ENCODE measurements at regions not wholly inside any gene's neighbourhood (a gene's known extent, or its start where the extent isn't known, plus 50 kb on each side); places are given as distances from the start of the nearest gene placed in this dataset.

GRCh38 chr3:28743831-28744230 is 395.2 kb upstream of the AZI2 start:
- DNase-seq: no peak

DNA sequence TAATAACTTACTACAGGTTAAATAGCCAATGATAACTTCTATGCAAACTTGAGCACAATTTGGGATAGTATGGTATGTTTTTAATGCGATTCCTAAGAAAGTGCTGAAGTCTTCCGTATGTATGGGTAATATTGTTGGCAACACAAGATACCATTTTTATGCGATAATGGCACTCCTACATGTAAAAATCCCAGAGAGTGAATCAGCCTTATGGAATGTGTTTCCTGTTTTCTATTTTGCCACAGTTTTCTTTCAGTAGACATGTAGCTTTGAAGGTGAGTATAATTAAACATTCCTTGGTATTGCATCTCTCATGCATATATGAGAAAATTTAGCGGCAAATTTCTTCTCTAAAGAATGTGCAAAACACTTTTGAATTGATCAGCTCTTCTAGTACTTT is 396.8 kb upstream of the AZI2 start:
- no peak for DNase-seq

- DNase-seq: no peak
Observed at GRCh38 chr3:28745916-28746617, 397.4 kb upstream of the AZI2 start.

GRCh38 chr3:28746990-28747389 is 398.4 kb upstream of the AZI2 start:
- no peak for DNase-seq

DNA sequence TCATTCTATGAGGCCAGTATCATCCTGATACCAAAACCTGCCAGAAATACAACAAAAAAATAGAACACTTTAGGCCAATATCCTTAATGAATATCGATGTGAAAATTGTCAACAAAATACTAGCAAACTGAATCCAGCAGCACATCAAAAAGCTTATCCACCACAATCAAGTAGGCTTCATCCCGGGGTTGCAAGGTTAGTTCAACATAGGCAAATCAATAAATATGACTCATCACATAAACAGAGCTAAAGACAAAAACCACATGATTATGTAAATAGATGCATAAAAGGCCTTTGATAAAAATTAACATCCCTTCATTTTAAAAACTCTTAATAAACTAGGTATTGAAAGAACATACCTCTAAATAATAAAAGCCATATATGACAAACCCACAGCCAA is 403.2 kb upstream of the AZI2 start:
- no peak for DNase-seq

GRCh38 chr3:28752290-28752689 is 403.7 kb upstream of the AZI2 start:
- no peak for DNase-seq

DNA sequence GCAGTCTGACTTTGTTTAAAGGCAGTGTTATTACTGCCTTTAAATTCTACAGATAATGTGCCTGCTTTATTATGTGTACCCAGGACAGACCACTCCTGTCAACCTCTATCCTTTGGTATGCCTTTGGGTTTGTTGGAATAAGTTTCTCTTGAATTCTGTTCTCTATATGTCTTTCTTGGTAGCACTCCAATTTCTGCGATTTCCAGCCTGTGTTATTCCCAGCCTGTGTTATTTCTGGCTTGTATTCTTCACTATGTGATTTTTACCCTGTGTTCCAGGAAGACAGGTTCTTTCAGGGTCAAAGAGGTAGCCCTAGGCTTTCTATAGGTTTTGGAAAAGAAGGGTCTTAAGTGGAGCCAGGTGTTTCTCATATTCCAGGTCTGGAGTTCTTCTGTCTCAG is 407.4 kb upstream of the AZI2 start:
- DNase-seq: no peak

DNA sequence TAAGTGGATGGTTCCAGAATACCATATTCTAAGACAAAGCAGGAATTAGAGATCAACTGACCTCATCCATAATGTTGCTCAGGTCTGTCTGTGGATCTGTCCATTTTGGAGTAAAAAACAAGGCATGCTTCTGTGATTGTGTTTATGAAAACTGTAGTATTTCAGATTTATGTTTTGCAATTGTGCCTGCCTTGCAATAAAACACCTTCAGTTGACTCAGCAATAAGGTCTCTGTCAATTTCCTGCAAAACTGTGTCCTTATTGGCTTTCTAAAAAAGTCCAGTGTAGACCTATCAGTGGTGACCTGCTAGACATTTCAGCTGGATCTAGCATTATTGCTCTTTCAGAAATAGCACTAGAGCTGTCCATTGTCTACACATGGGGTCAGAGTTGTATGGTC is 409.5 kb upstream of the AZI2 start:
- DNase-seq: no peak

DNA sequence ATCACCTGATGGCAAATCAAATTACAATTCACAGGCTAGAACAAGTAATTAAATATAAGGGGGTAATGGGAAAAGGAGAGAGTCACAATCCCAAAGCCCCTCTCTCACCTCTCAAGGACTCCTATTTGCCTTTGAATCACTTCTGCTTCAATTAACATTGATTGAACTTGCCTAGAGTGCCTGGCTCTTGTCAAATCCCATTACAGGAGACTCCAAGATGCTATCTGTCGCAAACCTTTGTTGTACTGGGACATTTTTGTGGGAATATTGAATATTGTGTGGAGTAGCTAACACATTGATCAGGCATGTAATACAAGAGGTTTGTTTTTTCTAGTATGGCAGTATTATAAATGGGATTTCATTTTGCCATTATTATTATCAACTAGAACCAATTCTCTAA is 412.8 kb upstream of the AZI2 start:
- no peak for DNase-seq

DNA sequence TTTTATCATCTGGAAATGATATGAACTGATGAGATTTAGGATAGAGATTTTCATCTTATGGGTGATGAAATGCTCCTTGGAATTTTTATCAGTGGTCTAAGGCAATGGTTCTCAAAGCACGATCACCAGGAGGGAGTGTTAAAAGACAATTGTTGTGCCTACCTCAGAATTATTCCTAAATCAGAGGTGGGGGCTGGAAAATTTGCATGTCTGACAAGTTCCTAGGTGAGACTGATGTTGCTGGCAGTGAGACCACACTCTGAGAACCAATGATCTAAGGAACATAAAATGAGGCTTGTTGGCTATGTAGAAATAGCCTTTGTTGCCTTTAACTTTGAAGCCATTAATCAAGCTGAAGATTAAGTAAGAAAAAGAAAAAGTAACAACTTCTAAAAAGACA is 416.6 kb upstream of the AZI2 start:
- DNase-seq: no peak

DNA sequence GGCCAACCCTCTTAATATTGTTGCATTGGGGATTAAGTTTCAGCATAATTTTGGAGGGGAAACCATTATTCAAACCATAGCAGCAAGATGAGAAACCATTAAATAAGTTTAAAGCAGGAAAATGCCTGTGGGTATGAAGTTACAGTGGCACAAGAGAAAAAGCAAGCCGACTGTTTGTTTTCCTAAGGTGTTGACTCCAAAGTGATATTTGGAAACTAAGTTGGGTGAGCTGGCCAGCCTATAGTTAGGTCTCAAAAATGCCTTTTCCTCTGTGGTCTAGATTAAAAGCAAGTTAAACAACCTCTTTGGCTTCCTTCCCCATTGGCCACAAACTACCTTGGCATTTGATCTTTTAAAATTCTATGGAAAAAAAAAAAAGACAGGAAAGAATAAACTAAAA is 419.8 kb upstream of the AZI2 start:
- DNase-seq: no peak

DNA sequence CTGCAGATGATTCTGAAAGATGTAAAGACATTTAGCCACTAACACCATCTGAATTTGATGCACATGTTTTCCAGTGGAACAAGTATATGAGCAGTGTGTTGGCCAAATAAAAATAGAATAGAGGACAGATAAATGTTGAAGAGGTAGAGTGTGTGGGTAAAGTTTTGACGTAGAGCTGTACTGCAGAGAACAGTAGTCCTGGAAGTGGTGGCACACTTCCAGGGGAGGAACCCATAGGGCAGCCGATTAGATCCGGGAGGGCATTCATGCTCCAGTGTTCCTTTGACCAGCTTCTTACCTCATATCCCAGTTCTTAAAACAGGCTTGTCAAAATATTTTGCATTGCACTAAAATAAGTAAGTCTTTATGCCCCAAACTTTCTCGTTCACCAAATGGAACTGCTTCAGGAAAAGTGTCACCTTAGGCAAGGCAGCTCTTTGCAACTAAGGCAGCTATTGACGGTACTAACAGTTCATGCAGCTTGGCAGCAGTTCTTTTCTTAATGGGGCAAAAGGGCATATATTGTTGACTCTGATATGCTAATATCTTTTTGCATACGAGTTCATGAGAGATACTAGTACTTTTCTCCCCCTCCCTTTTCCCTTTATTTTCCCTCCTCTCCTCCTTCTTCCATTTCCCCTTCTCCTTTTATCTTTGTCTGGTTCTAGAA is 429.3 kb upstream of the AZI2 start:
- no peak for DNase-seq

DNA sequence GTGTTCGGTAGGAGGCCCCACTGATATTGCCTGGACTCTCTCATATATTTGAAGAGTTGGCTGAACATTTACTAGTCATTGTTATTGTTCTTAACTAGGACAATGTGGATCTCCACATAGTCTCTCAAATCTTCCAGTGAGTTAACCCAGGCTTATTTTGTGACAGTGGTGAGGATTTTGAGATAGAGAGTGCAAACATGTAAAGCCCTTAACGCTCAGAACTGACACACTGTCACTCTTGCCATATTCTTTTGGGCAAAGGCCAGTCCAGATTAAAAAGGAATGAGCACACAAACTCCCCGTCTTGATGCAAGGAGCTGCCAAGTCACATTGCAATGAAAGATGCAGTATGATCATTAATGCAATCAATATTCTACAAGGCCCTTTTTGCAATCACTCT is 431.9 kb upstream of the AZI2 start:
- no peak for DNase-seq

DNA sequence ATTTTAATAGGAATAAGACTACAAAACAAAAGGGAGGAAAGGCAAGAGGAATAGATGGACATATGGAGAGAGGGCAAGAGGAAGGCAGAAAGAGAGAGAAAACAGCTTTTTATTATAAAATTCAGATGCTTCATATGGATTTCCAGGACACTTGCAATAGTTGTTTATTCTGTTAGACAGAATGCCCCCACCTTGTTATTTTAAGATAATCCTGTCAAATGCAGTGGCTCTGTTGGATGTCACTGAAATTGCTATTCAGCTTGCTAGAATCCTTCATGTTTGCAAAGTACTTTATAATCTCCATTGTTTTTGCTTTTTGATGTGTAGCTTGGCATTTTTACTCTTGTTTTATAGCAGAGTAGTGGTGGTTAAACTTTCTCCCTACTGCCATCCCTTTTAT is 432.4 kb upstream of the AZI2 start:
- no peak for DNase-seq

GRCh38 chr3:28786446-28786845 is 437.8 kb upstream of the AZI2 start:
- no peak for DNase-seq

DNA sequence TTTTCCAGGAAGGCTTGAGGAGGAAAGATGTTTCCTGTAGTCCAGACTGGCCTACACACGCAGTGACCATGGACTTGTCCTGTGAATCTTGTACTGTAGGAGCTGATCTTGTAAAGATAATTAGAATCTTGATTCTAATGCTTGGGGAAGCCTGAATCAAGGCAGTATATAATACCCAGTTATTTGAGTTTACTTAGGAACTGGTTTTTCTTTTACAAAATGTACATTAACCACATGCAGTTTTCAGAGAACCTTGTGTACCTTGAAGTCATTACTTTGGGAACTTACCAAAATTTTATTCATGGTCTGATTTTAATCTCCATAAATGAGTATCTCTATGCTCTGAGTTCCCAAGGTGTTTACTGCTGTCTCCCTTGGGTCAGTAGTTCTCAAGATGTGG is 439.9 kb upstream of the AZI2 start:
- DNase-seq: no peak

DNA sequence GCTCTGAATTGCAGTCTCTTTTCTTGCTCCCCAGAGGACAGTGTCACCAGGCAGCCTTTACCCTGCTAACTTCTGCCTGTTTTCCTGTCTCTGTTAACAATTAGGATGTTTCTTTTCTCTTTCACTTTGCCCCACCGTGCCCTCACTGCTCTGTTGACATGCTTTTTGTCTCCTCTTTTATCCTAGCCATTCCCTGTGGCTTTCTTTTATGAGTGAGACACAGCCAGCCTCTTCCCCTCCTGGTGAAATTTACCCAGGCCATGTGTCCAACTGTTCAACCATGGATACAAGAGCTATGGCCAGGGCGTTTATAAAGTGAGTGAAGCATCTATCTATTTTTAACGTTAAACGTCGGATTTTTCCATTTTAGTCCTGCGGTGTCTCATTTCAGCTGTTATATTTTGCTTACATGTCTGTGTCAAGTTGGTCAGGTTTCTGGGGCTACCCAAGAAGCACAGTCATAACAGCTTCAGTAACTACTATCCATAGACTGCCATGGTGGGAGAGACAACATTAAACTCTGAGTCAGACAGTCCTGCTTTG is 443.2 kb upstream of the AZI2 start:
- DNase-seq: no peak

- no peak for DNase-seq
Observed at GRCh38 chr3:28792604-28793003, 444.0 kb upstream of the AZI2 start.

DNA sequence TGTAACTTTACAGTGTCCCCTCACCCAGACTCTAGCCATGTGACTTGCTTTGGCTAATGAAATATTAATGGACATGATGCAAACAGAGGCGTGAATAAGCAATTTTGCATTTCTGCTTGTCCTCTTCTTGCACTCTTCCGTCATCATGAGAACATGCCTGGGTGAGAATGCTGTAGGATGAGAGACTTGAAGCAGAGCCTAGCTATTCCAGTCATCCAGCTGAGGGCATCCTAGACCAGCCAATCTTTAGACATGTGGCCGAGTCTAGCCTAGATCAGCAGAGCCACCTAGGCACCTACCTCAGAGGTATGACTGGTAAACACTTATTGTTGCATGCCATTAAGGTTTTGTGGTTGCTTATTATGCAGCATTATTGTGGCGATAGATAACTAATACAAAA is 450.5 kb upstream of the AZI2 start:
- DNase-seq: no peak

DNA sequence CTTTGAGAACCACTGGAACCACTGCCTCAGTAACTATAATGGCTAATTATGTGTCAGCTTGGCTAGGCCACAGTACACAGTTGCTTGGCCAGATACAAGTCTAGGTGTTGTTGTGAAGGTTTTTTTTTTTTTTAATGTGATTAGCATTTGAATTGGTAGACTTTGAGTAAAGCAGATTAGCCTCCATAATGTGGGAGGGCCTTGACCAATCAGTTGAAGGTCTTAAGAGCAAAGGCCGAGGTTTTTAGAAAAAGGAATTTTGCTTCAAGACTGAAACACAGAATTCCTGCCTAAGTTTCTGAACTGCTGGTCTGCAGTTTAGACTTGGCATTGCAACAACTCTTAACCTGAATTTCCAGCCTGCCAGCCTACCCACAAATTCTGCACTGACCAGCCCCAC is 451.6 kb upstream of the AZI2 start:
- DNase-seq: no peak

DNA sequence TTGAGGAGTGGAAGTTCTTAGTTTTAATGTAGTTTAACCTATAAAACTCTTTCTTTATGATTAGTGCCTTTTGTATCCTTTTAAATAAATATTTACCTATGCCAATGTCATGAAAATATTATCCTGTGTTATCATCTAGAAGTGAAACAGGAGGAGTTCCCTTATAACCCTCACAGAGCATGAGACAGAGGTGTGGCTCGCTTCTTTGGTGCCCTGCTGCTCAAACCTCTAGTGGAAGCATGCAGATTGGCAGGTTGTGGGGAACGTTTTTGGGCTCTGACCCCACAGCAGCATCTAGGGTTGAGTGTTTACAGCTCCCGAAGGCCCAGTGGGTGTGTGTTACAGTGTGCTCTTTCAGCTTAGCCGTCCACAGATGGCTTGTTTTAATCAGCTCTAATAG is 459.4 kb upstream of the AZI2 start:
- no peak for DNase-seq

GRCh38 chr3:28816017-28816416 is 464.9 kb upstream of the RBMS3 start:
- no peak for DNase-seq

GRCh38 chr3:28824316-28824715 is 456.6 kb upstream of the RBMS3 start:
- no peak for DNase-seq

GRCh38 chr3:28826840-28827239 is 454.0 kb upstream of the RBMS3 start:
- no peak for DNase-seq

DNA sequence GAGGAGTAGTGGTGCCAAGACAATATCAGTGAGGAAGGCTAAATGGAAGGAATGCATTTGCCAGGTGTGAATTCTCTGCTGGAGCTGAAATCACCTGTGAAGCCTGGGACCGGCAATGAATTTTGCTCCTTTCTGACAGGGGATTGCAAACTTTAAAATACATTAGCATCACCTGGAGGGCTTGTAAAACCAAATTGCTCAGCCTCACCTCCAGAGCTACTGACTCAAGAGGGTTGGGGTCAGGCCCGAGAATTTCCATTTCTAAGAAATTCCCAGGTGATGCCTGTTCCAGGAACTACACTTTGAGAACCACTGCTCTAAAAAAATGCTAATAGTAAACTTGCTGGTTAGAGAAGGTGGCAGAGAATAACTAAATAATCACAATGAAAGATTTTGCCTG is 445.6 kb upstream of the RBMS3 start:
- DNase-seq: no peak

Measured in activated CD8-positive, alpha-beta memory T cell treated with anti-CD3 and anti-CD28 coated beads for 24 hours (primary cell).